ENCODE measurements at regions not wholly inside any gene's neighbourhood (a gene's known extent, or its start where the extent isn't known, plus 50 kb on each side); places are given as distances from the start of the nearest gene placed in this dataset.
"Not testable (repeated sequence)": the region's sequence is repeated elsewhere in the genome, so short reads cannot be mapped to it uniquely, and the experiment has no call there.

DNA sequence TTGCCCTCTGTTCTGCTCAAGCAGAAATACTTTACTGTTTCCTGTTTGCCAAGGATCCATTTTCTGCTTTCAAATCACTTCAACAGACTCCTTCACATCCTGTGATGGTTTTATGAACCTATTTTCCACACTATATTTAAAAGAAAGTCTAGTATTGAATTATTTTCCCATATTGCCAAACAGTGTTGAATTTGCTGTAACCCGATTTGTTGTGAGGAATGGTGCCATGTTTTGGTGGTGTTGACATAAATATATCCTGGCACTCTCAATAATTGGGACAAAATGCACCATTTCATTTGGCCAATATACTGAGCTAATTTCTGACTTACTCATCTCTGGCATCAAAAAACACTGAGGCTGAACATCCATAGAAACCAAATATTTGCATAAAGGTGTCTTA, 615.4 kb upstream of the SEMA3D start:
- no peaks in the 10 kb centered on the region for H3K36me3 ChIP-seq
- 62% methylated on average over 1 of the region's 1 CpG; no CpG with 5 or more reads in 1 of the 2 donors for WGBS, 2 donors (ENCODE audit: low coverage in 1 of 2)
- DNase-seq = no peak
- no peaks in the 10 kb centered on the region for H3K4me1 ChIP-seq
- H3K27ac ChIP-seq = no peak overlapping the region
- TF ChIP-seq EP300 (IDR thresholded peaks at IDR 0.05; ENCODE audit: low read depth) (no peak), POLR2AphosphoS5 (IDR thresholded peaks at IDR 0.05) (no peak), POLR2A (IDR thresholded peaks at IDR 0.05) (no peak)
- TF ChIP-seq, protein P1, sequence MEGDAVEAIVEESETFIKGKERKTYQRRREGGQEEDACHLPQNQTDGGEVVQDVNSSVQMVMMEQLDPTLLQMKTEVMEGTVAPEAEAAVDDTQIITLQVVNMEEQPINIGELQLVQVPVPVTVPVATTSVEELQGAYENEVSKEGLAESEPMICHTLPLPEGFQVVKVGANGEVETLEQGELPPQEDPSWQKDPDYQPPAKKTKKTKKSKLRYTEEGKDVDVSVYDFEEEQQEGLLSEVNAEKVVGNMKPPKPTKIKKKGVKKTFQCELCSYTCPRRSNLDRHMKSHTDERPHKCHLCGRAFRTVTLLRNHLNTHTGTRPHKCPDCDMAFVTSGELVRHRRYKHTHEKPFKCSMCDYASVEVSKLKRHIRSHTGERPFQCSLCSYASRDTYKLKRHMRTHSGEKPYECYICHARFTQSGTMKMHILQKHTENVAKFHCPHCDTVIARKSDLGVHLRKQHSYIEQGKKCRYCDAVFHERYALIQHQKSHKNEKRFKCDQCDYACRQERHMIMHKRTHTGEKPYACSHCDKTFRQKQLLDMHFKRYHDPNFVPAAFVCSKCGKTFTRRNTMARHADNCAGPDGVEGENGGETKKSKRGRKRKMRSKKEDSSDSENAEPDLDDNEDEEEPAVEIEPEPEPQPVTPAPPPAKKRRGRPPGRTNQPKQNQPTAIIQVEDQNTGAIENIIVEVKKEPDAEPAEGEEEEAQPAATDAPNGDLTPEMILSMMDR (IDR thresholded peaks at IDR 0.05) = no peak
- intact Hi-C loops (cut with DNase I; ENCODE audit: low total_unique reads) (no loop called here), in situ Hi-C loops (cut with MboI; ENCODE audit: low pct_ligation_motif_present in 1 of 4, low pct_unique_long_range_greater_than_20kb in 1 of 4, low sequenced_read_pairs in 3 of 4) (no loop called here)
- no peak overlapping the region for H3K4me3 ChIP-seq
- no peaks in the 10 kb centered on the region for H3K27me3 ChIP-seq
- H3K9me3 ChIP-seq = no peaks in the 10 kb centered on the region

DNA sequence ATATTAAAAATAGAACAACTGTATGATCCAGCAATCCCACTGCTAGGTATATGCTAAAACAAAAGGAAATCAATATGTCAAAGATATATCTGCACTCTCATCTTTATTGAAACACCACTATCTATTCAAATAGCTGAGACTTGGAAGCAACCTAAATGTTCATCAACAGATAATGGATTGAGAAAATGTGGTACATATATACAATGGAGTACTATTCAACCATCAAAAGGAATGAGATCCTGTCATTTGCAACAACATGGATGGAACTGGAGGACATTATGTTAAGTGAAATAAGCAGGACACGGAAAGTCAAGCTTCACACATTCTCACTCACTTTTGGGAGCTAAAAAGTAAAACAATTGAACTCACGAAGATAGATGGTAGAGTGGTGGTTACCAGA, 610.1 kb upstream of the SEMA3D start:
- H3K36me3 ChIP-seq = no peaks in the 10 kb centered on the region
- intact Hi-C loops (cut with DNase I; ENCODE audit: low total_unique reads) (no loop called here), in situ Hi-C loops (cut with MboI; ENCODE audit: low pct_ligation_motif_present in 1 of 4, low pct_unique_long_range_greater_than_20kb in 1 of 4, low sequenced_read_pairs in 3 of 4) (no loop called here)
- no peak for TF ChIP-seq POLR2A (IDR thresholded peaks at IDR 0.05)
- TF ChIP-seq EP300 (IDR thresholded peaks at IDR 0.05; ENCODE audit: low read depth) = no peak
- TF ChIP-seq, protein P1 (IDR thresholded peaks at IDR 0.05) = no peak
- no peak for TF ChIP-seq POLR2AphosphoS5 (IDR thresholded peaks at IDR 0.05)
- no peaks in the 10 kb centered on the region for H3K9me3 ChIP-seq
- 87 to 91% methylated on average over 2 of the region's 2 CpGs for WGBS, 2 donors (ENCODE audit: low coverage in 1 of 2)
- DNase-seq = no peak
- no peak overlapping the region for H3K4me3 ChIP-seq
- H3K27me3 ChIP-seq = no peaks in the 10 kb centered on the region
- no peaks in the 10 kb centered on the region for H3K4me1 ChIP-seq
- no peak overlapping the region for H3K27ac ChIP-seq

DNA sequence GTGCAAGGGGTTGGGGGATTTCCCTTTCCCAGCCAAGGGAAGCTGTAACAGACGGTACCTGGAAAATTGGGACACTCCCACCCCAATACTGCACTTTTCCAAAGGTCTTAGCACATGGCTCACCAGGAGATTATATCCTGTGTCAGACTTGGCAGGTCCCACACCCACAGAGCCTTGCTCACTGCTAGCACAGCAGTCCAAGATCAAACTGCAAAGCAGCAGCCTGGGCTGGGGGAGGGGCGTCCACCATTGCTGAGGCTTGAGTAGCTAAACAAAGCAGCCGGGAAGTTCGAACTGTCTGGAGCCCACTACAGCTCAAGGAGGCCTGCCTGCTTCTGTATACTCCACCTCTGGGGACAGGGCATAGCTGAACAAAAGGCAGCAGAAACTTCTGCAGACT, 604.2 kb upstream of the SEMA3D start:
- H3K36me3 ChIP-seq; intact Hi-C loops (cut with DNase I; ENCODE audit: low total_unique reads); H3K4me1 ChIP-seq; H3K27ac ChIP-seq; in situ Hi-C loops (cut with MboI; ENCODE audit: low pct_ligation_motif_present in 1 of 4, low pct_unique_long_range_greater_than_20kb in 1 of 4, low sequenced_read_pairs in 3 of 4); H3K4me3 ChIP-seq; H3K27me3 ChIP-seq; H3K9me3 ChIP-seq; DNase-seq: not testable (repeated sequence)
- WGBS, 2 donors (ENCODE audit: low coverage in 1 of 2) = 81% methylated on average over 4 of the region's 4 CpGs; no CpG with 5 or more reads in 1 of the 2 donors

DNA sequence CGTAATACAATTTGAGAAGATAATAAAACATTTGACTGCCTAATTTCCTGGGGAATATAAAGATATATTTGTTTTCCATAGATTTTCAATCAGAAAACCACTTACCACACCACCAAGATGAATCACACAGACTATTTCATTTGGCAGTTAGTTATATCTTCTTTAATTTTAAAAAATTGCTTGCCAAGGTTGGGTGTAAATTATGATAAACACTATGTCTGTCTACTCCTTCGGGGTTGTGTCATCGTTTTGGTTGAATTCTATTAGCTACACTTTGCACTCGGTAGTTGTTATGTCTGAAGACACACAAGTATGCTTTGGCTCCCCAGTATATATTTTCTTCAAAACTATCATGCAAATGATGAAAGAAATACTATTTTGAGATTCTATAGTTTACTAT, 594.8 kb upstream of the SEMA3D start:
- Histone ChIP-seq H3K36me3 (no peaks in the 10 kb centered on the region), H3K9me3 (peaks cover 0 to 12% of the 10 kb centered on the region in 2 donors), H3K27me3 (no peaks in the 10 kb centered on the region), H3K4me3 (no peak overlapping the region), H3K27ac (no peak overlapping the region), H3K4me1 (no peaks in the 10 kb centered on the region)
- 74 to 76% methylated on average over 4 of the region's 4 CpGs for WGBS, 2 donors (ENCODE audit: low coverage in 1 of 2)
- intact Hi-C loops (cut with DNase I; ENCODE audit: low total_unique reads) (no loop called here), in situ Hi-C loops (cut with MboI; ENCODE audit: low pct_ligation_motif_present in 1 of 4, low pct_unique_long_range_greater_than_20kb in 1 of 4, low sequenced_read_pairs in 3 of 4) (no loop called here)
- DNase-seq = no peak
- TF ChIP-seq, protein P1 (IDR thresholded peaks at IDR 0.05) = no peak
- no peak for TF ChIP-seq EP300 (IDR thresholded peaks at IDR 0.05; ENCODE audit: low read depth)
- no peak for TF ChIP-seq POLR2A (IDR thresholded peaks at IDR 0.05)
- no peak for TF ChIP-seq POLR2AphosphoS5 (IDR thresholded peaks at IDR 0.05)

DNA sequence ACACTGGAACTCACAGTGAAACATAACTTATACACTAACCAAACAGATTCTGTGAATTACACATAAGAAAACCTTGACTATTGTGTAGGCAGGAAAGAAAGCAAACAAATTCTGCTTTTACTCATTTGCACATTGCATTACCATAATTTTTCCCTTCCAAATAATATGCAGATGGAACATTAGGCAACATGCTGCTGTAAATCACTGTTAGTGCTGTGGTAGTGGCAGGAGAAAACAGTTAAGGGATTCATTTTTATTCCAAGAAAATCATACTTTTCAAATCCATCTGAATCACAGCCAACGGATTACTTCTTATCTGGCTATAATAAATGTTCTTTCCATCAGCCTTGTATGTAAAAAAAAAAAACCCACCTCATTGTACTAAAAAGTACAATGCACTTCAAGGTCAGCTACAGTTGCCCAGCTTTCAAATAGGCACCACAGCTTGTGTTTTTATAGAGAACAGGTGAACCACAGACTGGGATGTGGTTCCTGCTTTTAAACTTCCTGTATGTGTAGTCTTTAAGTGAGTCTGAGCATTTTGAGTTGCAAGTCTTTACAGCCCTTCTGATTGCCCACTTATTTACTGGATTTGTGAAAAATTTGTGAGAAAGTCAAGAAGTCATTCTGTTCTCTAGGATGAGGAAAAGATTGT, 590.0 kb upstream of the SEMA3D start:
- Histone ChIP-seq H3K27me3 (no peaks in the 10 kb centered on the region), H3K4me1 (no peaks in the 10 kb centered on the region), H3K4me3 (no peak overlapping the region), H3K9me3 (no peaks in the 10 kb centered on the region), H3K36me3 (no peaks in the 10 kb centered on the region), H3K27ac (no peak overlapping the region)
- intact Hi-C loops (cut with DNase I; ENCODE audit: low total_unique reads) (no loop called here), in situ Hi-C loops (cut with MboI; ENCODE audit: low pct_ligation_motif_present in 1 of 4, low pct_unique_long_range_greater_than_20kb in 1 of 4, low sequenced_read_pairs in 3 of 4) (no loop called here)
- WGBS, 2 donors (ENCODE audit: low coverage in 1 of 2) = 44 to 45% methylated on average over 1 of the region's 1 CpG
- TF ChIP-seq POLR2AphosphoS5 (IDR thresholded peaks at IDR 0.05) (no peak), EP300 (IDR thresholded peaks at IDR 0.05; ENCODE audit: low read depth) (no peak), POLR2A (IDR thresholded peaks at IDR 0.05) (no peak)
- TF ChIP-seq, protein P1 (IDR thresholded peaks at IDR 0.05) = no peak
- DNase-seq = no peak
